ENCODE measurements at regions not wholly inside any gene's neighbourhood (a gene's known extent, or its start where the extent isn't known, plus 50 kb on each side); places are given as distances from the start of the nearest gene placed in this dataset.

DNA sequence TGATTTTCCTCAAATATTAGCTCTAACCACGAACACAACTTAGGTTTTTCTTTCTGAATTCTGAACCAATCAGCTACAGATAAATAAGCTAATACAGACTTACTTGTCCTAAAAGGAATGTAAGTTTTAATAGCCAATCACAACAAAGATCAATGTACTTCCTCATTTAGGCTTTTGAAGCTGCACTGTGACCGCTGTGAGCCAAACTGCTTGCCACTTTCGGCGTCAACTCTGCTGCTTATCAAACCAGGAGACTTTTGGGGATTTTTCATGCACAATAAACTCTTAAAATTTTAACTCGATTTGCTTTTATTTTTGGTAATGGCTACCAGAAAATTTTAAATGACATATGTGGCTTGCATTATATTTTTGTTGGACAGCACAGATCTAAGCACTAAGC, 92.5 kb downstream of the TMPRSS5 start:
- no peak overlapping the region for H3K27ac ChIP-seq (ENCODE audit: low read depth, low read length)
- no peaks in the 10 kb centered on the region for H3K9me3 ChIP-seq (ENCODE audit: insufficient read depth, low read depth, low read length)
- no peak overlapping the region for H3K9ac ChIP-seq (ENCODE audit: low read depth, low read length)
- no peak overlapping the region for H3K4me3 ChIP-seq (ENCODE audit: low read length)
- no peaks in the 10 kb centered on the region for H3K27me3 ChIP-seq (ENCODE audit: insufficient read depth, low read length)
- H3K36me3 ChIP-seq (ENCODE audit: insufficient read depth, low read length), result no peaks in the 10 kb centered on the region
- H3K4me1 ChIP-seq (ENCODE audit: insufficient read depth, low read length), result no peaks in the 10 kb centered on the region
- 80% methylated on average over 4 of the region's 5 CpGs for WGBS

- Histone ChIP-seq H3K36me3 (ENCODE audit: insufficient read depth, low read length) (no peaks in the 10 kb centered on the region), H3K4me1 (ENCODE audit: insufficient read depth, low read length) (no peaks in the 10 kb centered on the region), H3K4me3 (ENCODE audit: low read length) (no peak overlapping the region), H3K27me3 (ENCODE audit: insufficient read depth, low read length) (no peaks in the 10 kb centered on the region), H3K9me3 (ENCODE audit: insufficient read depth, low read depth, low read length) (peaks cover 8% of the 10 kb centered on the region; the same call in 1 of the 2 replicates), H3K27ac (ENCODE audit: low read depth, low read length) (no peak overlapping the region), H3K9ac (ENCODE audit: low read depth, low read length) (no peak overlapping the region)
- 100% methylated on average over 1 of the region's 1 CpG for WGBS
Measured at GRCh38 chr11:113604186-113604585, 101.9 kb downstream of the TMPRSS5 start.

DNA sequence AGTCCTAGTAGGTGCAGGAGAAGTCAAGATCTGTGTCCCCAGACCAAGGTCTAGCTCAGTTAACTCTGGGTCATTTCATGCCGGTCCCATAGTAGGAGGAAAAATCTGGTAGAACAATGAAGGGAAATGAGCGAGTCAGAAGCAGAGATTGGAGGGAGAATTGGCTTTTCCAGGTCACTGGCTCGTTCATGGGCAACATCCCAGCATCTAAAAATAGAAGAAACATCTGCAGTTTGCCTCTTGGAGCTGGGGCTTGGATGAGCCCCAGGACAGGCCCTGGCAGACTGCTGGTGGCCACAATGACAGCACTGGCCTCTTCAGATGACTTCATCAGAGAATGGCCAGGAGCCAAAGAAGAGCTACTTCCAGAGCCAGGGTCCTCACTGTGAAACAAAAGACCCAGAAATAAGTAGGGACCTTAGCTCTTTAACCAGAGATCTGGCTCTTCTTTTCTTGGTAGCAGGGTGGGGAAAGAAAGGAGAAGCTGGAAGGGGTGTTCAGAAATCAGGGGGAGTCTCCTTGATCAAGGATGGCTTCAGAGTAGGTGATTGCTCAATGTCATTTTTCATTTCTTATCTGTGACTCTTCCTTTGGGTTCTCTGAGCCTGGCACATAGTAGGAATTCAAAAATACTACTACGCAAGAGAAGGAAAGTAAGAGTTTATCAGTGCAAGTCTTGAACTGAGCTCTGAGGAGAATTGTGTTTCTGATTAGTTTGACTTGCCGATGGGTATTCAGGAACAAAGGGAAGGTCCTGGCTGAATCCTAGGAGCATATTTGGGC, 102.6 kb downstream of the TMPRSS5 start:
- Histone ChIP-seq H3K36me3 (ENCODE audit: insufficient read depth, low read length) (no peaks in the 10 kb centered on the region), H3K4me1 (ENCODE audit: insufficient read depth, low read length) (no peaks in the 10 kb centered on the region), H3K27me3 (ENCODE audit: insufficient read depth, low read length) (no peaks in the 10 kb centered on the region), H3K9me3 (ENCODE audit: insufficient read depth, low read depth, low read length) (peaks cover 8% of the 10 kb centered on the region; the same call in 1 of the 2 replicates), H3K9ac (ENCODE audit: low read depth, low read length) (no peak overlapping the region), H3K4me3 (ENCODE audit: low read length) (no peak overlapping the region), H3K27ac (ENCODE audit: low read depth, low read length) (no peak overlapping the region)
- 93% methylated on average over 5 of the region's 5 CpGs for WGBS

GRCh38 chr11:113602483-113602882, 103.6 kb downstream of the TMPRSS5 start:
- Histone ChIP-seq H3K27me3 (ENCODE audit: insufficient read depth, low read length) (no peaks in the 10 kb centered on the region), H3K27ac (ENCODE audit: low read depth, low read length) (no peak overlapping the region), H3K9ac (ENCODE audit: low read depth, low read length) (no peak overlapping the region), H3K4me3 (ENCODE audit: low read length) (no peak overlapping the region), H3K4me1 (ENCODE audit: insufficient read depth, low read length) (no peaks in the 10 kb centered on the region), H3K36me3 (ENCODE audit: insufficient read depth, low read length) (no peaks in the 10 kb centered on the region), H3K9me3 (ENCODE audit: insufficient read depth, low read depth, low read length) (peaks cover 8% of the 10 kb centered on the region; the same call in 1 of the 2 replicates)
- WGBS, result 94% methylated on average over 2 of the region's 2 CpGs

DNA sequence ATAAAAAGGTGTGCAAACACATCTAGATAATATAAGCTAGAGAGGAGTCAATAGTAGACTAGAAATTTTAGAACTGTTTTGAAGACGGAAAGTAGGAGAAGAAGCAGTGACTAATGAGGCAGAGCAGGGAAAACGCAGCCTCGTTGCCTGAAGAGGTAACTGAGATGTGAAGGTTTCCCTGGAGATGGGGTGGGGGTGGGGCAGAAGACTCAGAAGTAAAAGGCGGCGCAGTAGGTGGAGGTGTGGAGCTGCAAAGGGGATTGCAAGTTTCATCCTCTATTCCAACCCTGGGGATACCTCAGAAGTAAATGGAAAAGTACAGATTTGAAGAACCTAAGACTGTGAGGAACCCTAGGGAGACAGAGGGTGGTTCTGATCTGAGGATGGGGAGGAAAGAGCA, 109.5 kb downstream of the TMPRSS5 start:
- H3K27me3 ChIP-seq (ENCODE audit: insufficient read depth, low read length), result no peaks in the 10 kb centered on the region
- no peak overlapping the region for H3K4me3 ChIP-seq (ENCODE audit: low read length)
- H3K4me1 ChIP-seq (ENCODE audit: insufficient read depth, low read length), result no peaks in the 10 kb centered on the region
- peaks cover 8% of the 10 kb centered on the region; the same call in 1 of the 2 replicates for H3K9me3 ChIP-seq (ENCODE audit: insufficient read depth, low read depth, low read length)
- H3K36me3 ChIP-seq (ENCODE audit: insufficient read depth, low read length), result no peaks in the 10 kb centered on the region
- H3K27ac ChIP-seq (ENCODE audit: low read depth, low read length), result no peak overlapping the region
- H3K9ac ChIP-seq (ENCODE audit: low read depth, low read length), result no peak overlapping the region
- 80% methylated on average over 5 of the region's 5 CpGs for WGBS

- WGBS, result 91% methylated on average over 1 of the region's 3 CpGs
- H3K4me1 ChIP-seq (ENCODE audit: insufficient read depth, low read length), result peaks cover 4% of the 10 kb centered on the region; the same call in 1 of the 2 replicates
- no peak overlapping the region for H3K4me3 ChIP-seq (ENCODE audit: low read length)
- peaks cover 8% of the 10 kb centered on the region; the same call in 1 of the 2 replicates for H3K9me3 ChIP-seq (ENCODE audit: insufficient read depth, low read depth, low read length)
- H3K27ac ChIP-seq (ENCODE audit: low read depth, low read length), result no peak overlapping the region
- H3K9ac ChIP-seq (ENCODE audit: low read depth, low read length), result no peak overlapping the region
- no peaks in the 10 kb centered on the region for H3K36me3 ChIP-seq (ENCODE audit: insufficient read depth, low read length)
- H3K27me3 ChIP-seq (ENCODE audit: insufficient read depth, low read length), result no peaks in the 10 kb centered on the region
Measured at GRCh38 chr11:113595810-113596594, 110.1 kb downstream of the TMPRSS5 start.

DNA sequence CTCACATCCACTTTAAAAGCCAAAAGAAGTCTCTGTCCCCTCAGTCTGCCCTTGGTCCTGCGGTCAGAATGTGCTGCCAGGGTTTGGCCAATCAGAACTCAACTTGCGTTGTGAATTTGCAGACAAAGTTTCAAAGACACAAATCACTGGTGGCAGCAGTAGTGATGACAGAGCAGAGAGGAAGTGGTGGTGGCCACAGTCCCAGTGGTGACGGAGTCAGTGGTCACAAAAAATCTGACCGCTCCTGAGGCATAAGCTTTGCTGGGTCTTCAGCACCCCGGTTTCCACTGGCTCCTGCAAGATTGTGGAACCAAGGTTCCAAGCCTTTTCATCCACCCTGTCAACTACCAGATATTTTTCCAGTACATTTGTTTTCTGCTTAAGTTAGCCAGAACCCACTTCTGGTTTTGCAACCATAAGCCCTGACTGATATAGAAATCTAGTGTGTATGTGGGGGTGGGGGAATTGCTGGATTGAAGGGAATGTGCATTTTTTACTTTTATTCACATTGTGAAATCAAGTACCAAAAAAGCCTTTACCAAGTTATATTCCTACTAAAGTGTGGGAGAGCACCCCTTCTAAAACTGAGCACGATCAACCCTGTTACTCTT, 112.3 kb downstream of the TMPRSS5 start:
- peaks cover 4% of the 10 kb centered on the region; the same call in 1 of the 2 replicates for H3K4me1 ChIP-seq (ENCODE audit: insufficient read depth, low read length)
- no peak overlapping the region for H3K9ac ChIP-seq (ENCODE audit: low read depth, low read length)
- WGBS, result 86% methylated on average over 6 of the region's 6 CpGs
- no peak overlapping the region for H3K27ac ChIP-seq (ENCODE audit: low read depth, low read length)
- H3K27me3 ChIP-seq (ENCODE audit: insufficient read depth, low read length), result no peaks in the 10 kb centered on the region
- no peaks in the 10 kb centered on the region for H3K36me3 ChIP-seq (ENCODE audit: insufficient read depth, low read length)
- H3K9me3 ChIP-seq (ENCODE audit: insufficient read depth, low read depth, low read length), result peaks cover 8% of the 10 kb centered on the region; the same call in 1 of the 2 replicates
- H3K4me3 ChIP-seq (ENCODE audit: low read length), result no peak overlapping the region

GRCh38 chr11:113591117-113591516, 115.0 kb downstream of the TMPRSS5 start:
- Histone ChIP-seq H3K27ac (ENCODE audit: low read depth, low read length) (no peak overlapping the region), H3K4me1 (ENCODE audit: insufficient read depth, low read length) (peaks cover 4% of the 10 kb centered on the region; the same call in 1 of the 2 replicates), H3K9me3 (ENCODE audit: insufficient read depth, low read depth, low read length) (peaks cover 6% of the 10 kb centered on the region; the same call in 1 of the 2 replicates), H3K4me3 (ENCODE audit: low read length) (no peak overlapping the region), H3K27me3 (ENCODE audit: insufficient read depth, low read length) (no peaks in the 10 kb centered on the region), H3K36me3 (ENCODE audit: insufficient read depth, low read length) (no peaks in the 10 kb centered on the region), H3K9ac (ENCODE audit: low read depth, low read length) (no peak overlapping the region)
- 84% methylated on average over 3 of the region's 3 CpGs for WGBS

- Histone ChIP-seq H3K9me3 (ENCODE audit: insufficient read depth, low read depth, low read length) (no peaks in the 10 kb centered on the region), H3K36me3 (ENCODE audit: insufficient read depth, low read length) (no peaks in the 10 kb centered on the region), H3K9ac (ENCODE audit: low read depth, low read length) (no peak overlapping the region), H3K27me3 (ENCODE audit: insufficient read depth, low read length) (no peaks in the 10 kb centered on the region), H3K4me1 (ENCODE audit: insufficient read depth, low read length) (peaks cover 4% of the 10 kb centered on the region; the same call in 1 of the 2 replicates), H3K4me3 (ENCODE audit: low read length) (no peak overlapping the region), H3K27ac (ENCODE audit: low read depth, low read length) (no peak overlapping the region)
- 90% methylated on average over 4 of the region's 4 CpGs for WGBS
Measured at GRCh38 chr11:113587308-113587739, 112.1 kb upstream of the DRD2 start.

GRCh38 chr11:113584371-113584770, 109.2 kb upstream of the DRD2 start:
- peaks cover 3% of the 10 kb centered on the region for H3K4me1 ChIP-seq (ENCODE audit: insufficient read depth, low read length)
- H3K27ac ChIP-seq (ENCODE audit: low read depth, low read length), result no peak overlapping the region
- H3K27me3 ChIP-seq (ENCODE audit: insufficient read depth, low read length), result no peaks in the 10 kb centered on the region
- WGBS, result 94% methylated on average over 6 of the region's 6 CpGs
- H3K36me3 ChIP-seq (ENCODE audit: insufficient read depth, low read length), result no peaks in the 10 kb centered on the region
- no peak overlapping the region for H3K4me3 ChIP-seq (ENCODE audit: low read length)
- H3K9me3 ChIP-seq (ENCODE audit: insufficient read depth, low read depth, low read length), result no peaks in the 10 kb centered on the region
- H3K9ac ChIP-seq (ENCODE audit: low read depth, low read length), result no peak overlapping the region

DNA sequence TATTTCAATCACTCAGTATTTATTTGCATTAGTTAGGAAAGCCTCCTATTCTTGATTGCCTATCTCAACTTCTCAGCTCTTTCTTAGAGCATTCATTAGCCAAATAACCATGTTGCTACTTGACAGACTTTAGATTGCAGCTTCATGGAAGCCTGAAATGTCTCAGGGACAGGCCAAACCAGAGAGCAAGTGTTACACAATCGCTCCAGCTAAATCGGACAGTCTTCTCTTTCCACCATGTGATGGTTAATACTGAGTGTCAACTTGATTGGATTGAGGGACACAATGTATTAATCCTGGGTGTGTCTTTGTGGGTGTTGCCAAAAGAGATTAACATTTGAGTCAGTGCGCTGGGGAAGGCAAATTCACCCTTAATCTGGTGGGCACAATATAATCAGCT, 106.5 kb upstream of the DRD2 start:
- Histone ChIP-seq H3K27ac (ENCODE audit: low read depth, low read length) (no peak overlapping the region), H3K4me1 (ENCODE audit: insufficient read depth, low read length) (peaks cover 19% of the 10 kb centered on the region), H3K36me3 (ENCODE audit: insufficient read depth, low read length) (no peaks in the 10 kb centered on the region), H3K9ac (ENCODE audit: low read depth, low read length) (no peak overlapping the region), H3K4me3 (ENCODE audit: low read length) (no peak overlapping the region), H3K27me3 (ENCODE audit: insufficient read depth, low read length) (no peaks in the 10 kb centered on the region), H3K9me3 (ENCODE audit: insufficient read depth, low read depth, low read length) (no peaks in the 10 kb centered on the region)
- 96% methylated on average over 3 of the region's 3 CpGs for WGBS

All from HUES64 (cell line).